Thymus (tissue), 11 donors: ENCODE measurements at regions not wholly inside any gene's neighbourhood (a gene's known extent, or its start where the extent isn't known, plus 50 kb on each side); places are given as distances from the start of the nearest gene placed in this dataset.

ENCODE experiments used
- DNase-seq, 9 donors: peaks; one replicate each; pipeline ENCODE4 v3.0.0-alpha.2; 2013; ENCODE audit warnings: low spot score in 9 of 9, low read depth in 6 of 9, missing footprints in 1 of 9
- H3K27ac ChIP-seq, 2 donors: one replicate each; pipeline ENCODE4 v1.5.1; 2013; ENCODE audit warnings: control low read depth in 1 of 2, low read depth in 1 of 2, low read length in 1 of 2, mild to moderate bottlenecking in 1 of 2, moderate library complexity in 1 of 2
- H3K27me3 ChIP-seq, 2 donors: one replicate each; pipeline ENCODE4 v1.5.1; 2013; ENCODE audit warnings: low read length in 1 of 2; ENCODE audit not compliant: control insufficient read depth in 2 of 2, insufficient read depth in 1 of 2
- H3K36me3 ChIP-seq, 2 donors: one replicate each; pipeline ENCODE4 v1.5.1; 2013; ENCODE audit warnings: low read length in 1 of 2, mild to moderate bottlenecking in 1 of 2, moderate library complexity in 1 of 2; ENCODE audit not compliant: control insufficient read depth in 2 of 2, insufficient read depth in 2 of 2
- H3K4me1 ChIP-seq, 2 donors: one replicate each; pipeline ENCODE4 v1.5.1; 2013; ENCODE audit warnings: low read length in 2 of 2; ENCODE audit not compliant: control insufficient read depth in 2 of 2, insufficient read depth in 2 of 2
- H3K4me3 ChIP-seq, 2 donors: one replicate each; pipeline ENCODE4 v1.5.1; 2013; ENCODE audit warnings: low read length in 2 of 2, control low read depth in 1 of 2, mild to moderate bottlenecking in 1 of 2
- H3K9me3 ChIP-seq, 2 donors: one replicate each; pipeline ENCODE4 v1.5.1; 2013; ENCODE audit warnings: low read length in 1 of 2, mild to moderate bottlenecking in 1 of 2; ENCODE audit not compliant: control insufficient read depth in 2 of 2, insufficient read depth in 1 of 2
- WGBS: extraction: QIAGEN DNeasy Blood & Tissue Kit; methylation state at CpG from one replicate; pipeline ENCODE4 v1.1.7; 2013; 5-methylcytosine and 5-hydroxymethylcytosine counted together
- donor health status: healthy.

- H3K36me3 ChIP-seq = peaks cover 6 to 46% of the 10 kb centered on the region in 2 donors
- 86% methylated on average over 13 of the region's 13 CpGs for WGBS
These were observed 112.7 kb downstream of the NCOR2 start for GRCh38 chr12:124454735-124455134.

GRCh38 chr12:124454352-124454725, 113.1 kb downstream of the NCOR2 start:
- Histone ChIP-seq H3K9me3 (peaks cover 2 to 5% of the 10 kb centered on the region in 2 donors), H3K4me3 (no peak overlapping the region), H3K27ac (no peak overlapping the region), H3K36me3 (peaks cover 3 to 43% of the 10 kb centered on the region in 2 donors), H3K4me1 (peaks cover 28 to 87% of the 10 kb centered on the region in 2 donors), H3K27me3 (no peaks in the 10 kb centered on the region)
- no peak for DNase-seq
- 96% methylated on average over 11 of the region's 11 CpGs for WGBS

More at GRCh38 chr12:124454735-124455134, 112.7 kb downstream of the NCOR2 start:
- Histone ChIP-seq H3K27ac (no peak overlapping the region), H3K4me3 (no peak overlapping the region), H3K4me1 (peaks cover 28 to 83% of the 10 kb centered on the region in 2 donors), H3K9me3 (peaks cover 2 to 6% of the 10 kb centered on the region in 2 donors), H3K27me3 (no peaks in the 10 kb centered on the region)
- DNase-seq = no peak

DNA sequence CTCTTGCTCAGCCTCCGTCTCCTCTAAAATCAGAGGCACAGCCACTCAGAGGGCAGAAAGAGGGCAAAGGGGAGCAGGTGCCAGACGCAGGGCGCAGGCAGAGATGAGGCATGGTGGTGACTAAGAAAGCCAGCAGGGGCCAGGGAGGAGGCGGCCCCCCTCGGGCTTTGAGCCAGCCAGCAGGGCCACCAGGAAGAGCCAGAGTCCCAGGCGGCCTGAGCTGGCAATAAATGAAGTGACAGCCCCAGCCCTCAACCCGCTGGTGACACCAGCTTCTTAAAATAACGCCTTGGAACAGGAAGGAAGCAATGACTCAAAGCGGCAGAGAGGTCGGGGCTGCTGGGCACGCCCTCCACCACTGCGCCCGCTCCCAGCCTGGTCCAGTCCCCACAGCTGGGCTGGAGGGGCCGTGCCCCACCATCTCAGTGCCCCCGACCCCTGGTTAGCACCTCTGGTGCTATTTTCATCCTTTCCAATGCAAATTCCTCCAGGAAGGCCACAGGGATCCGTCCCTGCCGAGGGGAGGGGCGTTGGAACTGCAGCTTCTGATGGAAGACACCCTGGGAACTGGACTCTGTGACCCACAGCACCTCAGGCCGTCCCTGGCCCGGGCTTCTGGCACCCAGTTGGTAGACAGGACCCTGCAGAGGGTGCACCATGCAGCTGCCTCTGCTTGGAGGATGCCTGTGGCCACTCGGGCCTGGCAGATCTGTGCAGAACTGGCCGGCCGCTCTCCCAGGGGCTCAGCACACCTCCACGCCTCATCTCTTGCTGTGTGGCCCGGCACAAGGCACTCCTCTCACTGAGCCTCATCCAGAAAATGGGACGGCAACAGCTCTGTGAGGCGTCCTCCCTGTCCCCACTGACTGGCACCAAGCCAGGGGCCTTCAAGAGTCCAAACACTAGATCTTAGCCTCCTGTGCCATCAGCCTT, 113.7 kb downstream of the NCOR2 start:
- H3K27ac ChIP-seq = peak overlapping the region in 1 of 2 donors; percentile 67
- H3K4me3 ChIP-seq = no peak overlapping the region
- H3K36me3 ChIP-seq = peaks cover 5 to 43% of the 10 kb centered on the region in 2 donors
- peaks cover 0 to 2% of the 10 kb centered on the region in 2 donors for H3K9me3 ChIP-seq
- DNase-seq = peak in 5 of 9 donors; percentile 46 to 83 (median 67)
- H3K4me1 ChIP-seq = peaks cover 28 to 94% of the 10 kb centered on the region in 2 donors
- 33% methylated on average over 27 of the region's 27 CpGs for WGBS
- no peaks in the 10 kb centered on the region for H3K27me3 ChIP-seq

- Histone ChIP-seq H3K9me3 (peaks cover 0 to 2% of the 10 kb centered on the region in 2 donors), H3K27ac (peak overlapping the region in 1 of 2 donors; percentile 67), H3K36me3 (peaks cover 14 to 48% of the 10 kb centered on the region in 2 donors), H3K27me3 (no peaks in the 10 kb centered on the region), H3K4me1 (peaks cover 25 to 94% of the 10 kb centered on the region in 2 donors), H3K4me3 (no peak overlapping the region)
- no peak for DNase-seq
- WGBS = 87% methylated on average over 21 of the region's 21 CpGs
These were observed 114.7 kb downstream of the NCOR2 start for GRCh38 chr12:124452576-124453331.

DNA sequence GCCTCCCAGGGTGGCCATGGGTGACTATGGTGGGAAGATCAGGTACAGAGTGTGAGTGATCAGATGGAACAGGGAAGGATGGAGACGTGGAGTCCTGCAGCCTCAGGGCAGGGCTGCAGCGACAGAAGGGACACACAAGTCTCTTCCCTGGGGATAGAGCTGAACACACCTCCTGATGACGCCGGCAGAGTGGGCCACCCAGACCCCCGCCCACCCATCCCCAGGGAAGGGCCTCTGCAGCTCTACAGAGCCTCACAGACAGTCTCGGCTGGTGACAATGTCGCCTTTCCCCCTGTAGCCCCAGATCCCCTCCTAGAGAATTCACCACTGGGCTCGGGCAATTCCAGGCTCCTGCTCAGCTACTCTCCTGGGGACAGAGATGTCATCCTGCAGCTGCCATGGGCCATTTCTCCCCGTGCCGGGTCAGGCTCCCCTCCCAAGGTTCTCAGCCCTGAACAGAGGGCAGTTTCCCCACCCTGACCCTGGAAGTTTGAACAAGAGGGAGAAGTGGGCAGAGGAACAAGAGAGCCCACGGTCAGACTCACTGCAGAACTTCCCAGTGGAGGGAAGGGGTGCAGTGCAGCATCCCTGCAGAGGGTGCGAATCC, 115.7 kb downstream of the NCOR2 start:
- peaks cover 15 to 54% of the 10 kb centered on the region in 2 donors for H3K36me3 ChIP-seq
- DNase-seq = no peak

DNA sequence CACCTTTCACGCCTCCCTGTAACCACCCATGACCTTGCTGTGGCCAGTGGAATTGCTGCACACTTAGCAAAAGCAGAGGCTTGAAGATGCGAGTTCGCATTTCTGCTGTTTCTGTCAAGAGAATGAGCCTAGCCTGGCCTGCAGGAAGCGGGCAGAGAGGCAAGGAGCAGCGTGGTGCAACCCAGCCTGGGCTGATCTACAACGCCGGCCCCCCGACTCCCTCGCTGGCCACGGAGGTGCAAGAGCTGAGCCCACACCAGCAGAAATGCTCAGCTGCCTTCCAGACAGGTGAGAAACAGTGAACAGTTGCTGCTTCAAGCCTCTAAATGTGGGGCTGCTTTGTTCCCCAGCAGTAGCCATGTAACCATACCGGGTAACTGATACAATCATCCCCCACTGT, 116.4 kb downstream of the NCOR2 start:
- WGBS = 94% methylated on average over 11 of the region's 11 CpGs
- no peak for DNase-seq
- H3K27ac ChIP-seq = peak overlapping the region in 1 of 2 donors; percentile 10
- H3K4me1 ChIP-seq = peaks cover 17 to 77% of the 10 kb centered on the region in 2 donors
- no peaks in the 10 kb centered on the region for H3K27me3 ChIP-seq
- H3K4me3 ChIP-seq = no peak overlapping the region
- peaks cover 15 to 55% of the 10 kb centered on the region in 2 donors for H3K36me3 ChIP-seq
- peaks cover 0 to 2% of the 10 kb centered on the region in 2 donors for H3K9me3 ChIP-seq

More for the DNA sequence above, 115.7 kb downstream of the NCOR2 start:
- H3K4me1 ChIP-seq = peaks cover 17 to 84% of the 10 kb centered on the region in 2 donors
- H3K27me3 ChIP-seq = no peaks in the 10 kb centered on the region
- WGBS = 95% methylated on average over 12 of the region's 12 CpGs
- H3K9me3 ChIP-seq = peaks cover 0 to 2% of the 10 kb centered on the region in 2 donors
- H3K4me3 ChIP-seq = no peak overlapping the region
- H3K27ac ChIP-seq = peak overlapping the region in 1 of 2 donors; percentile 10

DNA sequence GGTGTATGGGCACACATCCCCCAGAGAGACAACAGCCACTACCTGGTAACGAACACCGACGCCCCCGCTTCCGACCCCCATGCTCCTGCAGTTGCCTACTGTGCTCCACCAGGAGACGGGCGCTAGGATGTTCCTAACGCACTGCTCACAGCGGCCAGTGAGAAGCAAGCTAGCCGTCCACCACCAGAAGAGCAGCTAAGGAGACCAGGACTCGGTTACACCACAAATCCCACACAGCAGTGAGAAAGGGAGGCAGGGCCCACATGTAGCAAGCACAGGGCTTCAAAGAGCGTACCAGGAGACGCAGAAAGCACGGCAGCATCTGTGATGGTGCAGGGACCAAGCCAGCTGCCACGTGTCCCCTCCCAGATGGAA, 117.0 kb downstream of the NCOR2 start:
- Histone ChIP-seq H3K27me3 (no peaks in the 10 kb centered on the region), H3K27ac (peak overlapping the region in 1 of 2 donors; percentile 52), H3K36me3 (peaks cover 20 to 56% of the 10 kb centered on the region in 2 donors), H3K9me3 (peaks cover 0 to 2% of the 10 kb centered on the region in 2 donors), H3K4me1 (peaks cover 17 to 71% of the 10 kb centered on the region in 2 donors), H3K4me3 (no peak overlapping the region)
- DNase-seq = peak in 3 of 9 donors; percentile 35 to 58 (median 44)
- WGBS = 72% methylated on average over 15 of the region's 15 CpGs

DNA sequence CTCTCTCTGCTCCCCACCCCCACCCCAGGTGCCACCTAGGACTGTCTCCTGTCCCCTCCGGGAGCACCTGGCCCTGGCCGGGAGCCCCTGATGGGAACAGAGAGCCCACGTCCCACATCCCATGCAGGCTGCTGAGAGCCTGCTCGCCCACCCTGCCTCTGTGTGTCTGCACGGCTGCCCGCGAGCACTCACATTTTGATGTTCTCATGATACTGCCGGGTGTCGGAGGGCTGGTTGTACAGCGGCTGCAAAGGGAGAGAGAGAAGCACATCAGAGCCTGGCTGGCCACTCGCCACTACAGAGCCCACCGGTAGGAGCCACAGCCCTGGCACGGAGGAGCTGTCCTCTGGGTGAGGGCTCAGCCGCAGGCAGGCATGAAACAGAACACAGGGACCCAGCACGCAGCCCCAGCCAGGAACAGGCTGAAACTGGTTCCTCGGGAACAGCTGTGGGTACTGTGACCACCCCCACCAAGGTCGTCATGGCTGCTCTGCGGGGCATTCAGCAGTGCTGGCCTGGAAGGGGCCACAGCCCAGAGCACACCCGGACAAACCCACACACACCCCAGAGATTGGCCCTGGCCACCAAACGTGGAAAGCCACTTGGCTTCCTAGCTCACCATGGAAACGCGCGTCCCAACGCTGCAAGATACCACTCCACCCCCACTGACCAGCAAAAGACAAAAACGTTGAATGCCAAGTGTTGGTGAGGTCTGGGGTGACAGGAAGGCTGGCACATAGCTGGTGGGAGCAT, 117.6 kb downstream of the NCOR2 start:
- Histone ChIP-seq H3K9me3 (peaks cover 0 to 2% of the 10 kb centered on the region in 2 donors), H3K4me3 (no peak overlapping the region), H3K27ac (peak overlapping the region in 1 of 2 donors; percentile 52), H3K4me1 (peaks cover 17 to 68% of the 10 kb centered on the region in 2 donors), H3K27me3 (no peaks in the 10 kb centered on the region), H3K36me3 (peaks cover 26 to 58% of the 10 kb centered on the region in 2 donors)
- peak in 1 of 9 donors; percentile 26 for DNase-seq
- WGBS = 81% methylated on average over 25 of the region's 25 CpGs
